AML-193 (cell line): ENCODE measurements at regions not wholly inside any gene's neighbourhood (a gene's known extent, or its start where the extent isn't known, plus 50 kb on each side); places are given as distances from the start of the nearest gene placed in this dataset.

Source experiments
- DNase-seq, 2 experiments: peaks; one replicate each; lab custom pipeline; 2025; lab: John Stamatoyannopoulos, UW

GRCh38 chr2:18005411-18005810 lies 126.9 kb downstream of the KCNS3 start:
- DNase-seq = no peak

DNA sequence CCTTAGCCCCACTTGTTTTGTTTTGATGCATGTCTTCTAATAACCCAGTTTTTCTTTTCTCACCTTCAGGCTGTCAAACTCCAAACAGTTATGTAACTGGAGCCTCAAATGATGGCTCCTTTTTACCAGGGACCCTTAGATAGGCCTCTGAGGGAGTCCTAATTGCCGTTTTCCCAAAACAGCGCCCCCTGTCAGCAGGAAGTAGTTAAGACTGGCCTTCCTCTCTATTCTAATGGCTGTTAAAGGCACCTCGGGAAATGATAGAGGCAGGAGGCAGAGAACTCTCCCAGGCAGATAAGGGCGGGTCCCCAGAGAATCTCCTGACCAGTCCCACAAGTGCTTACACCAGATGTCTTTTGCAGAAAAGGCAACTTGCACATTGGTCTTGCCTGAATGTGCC lies 123.2 kb downstream of the KCNS3 start:
- no peak for DNase-seq

- no peak for DNase-seq
These were observed 118.5 kb downstream of the KCNS3 start for GRCh38 chr2:17996978-17997377.

GRCh38 chr2:17995593-17995992 lies 117.1 kb downstream of the KCNS3 start:
- no peak for DNase-seq
